ENCODE measurements at regions not wholly inside any gene's neighbourhood (a gene's known extent, or its start where the extent isn't known, plus 50 kb on each side); places are given as distances from the start of the nearest gene placed in this dataset.

DNA sequence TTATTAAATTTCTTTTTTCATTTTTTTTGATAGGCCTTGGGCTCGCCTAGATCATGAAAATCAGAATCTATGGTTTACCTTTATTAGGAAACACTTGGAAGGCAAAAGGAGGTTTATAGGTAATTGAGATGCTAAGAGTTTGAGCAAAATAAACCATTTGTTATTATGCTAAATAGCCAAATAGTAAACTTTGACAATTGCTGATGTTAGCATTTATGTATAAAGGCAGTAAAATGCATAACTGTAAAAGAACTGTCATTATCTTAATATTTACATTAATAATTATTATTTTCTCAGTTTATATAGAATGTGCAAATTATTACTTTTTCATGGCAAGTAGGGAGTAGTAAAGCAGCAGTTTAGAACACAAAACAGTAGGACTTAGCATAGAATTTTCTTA is 1737.8 kb upstream of the PRR20A start (continued):
- TF ChIP-seq, protein P1, sequence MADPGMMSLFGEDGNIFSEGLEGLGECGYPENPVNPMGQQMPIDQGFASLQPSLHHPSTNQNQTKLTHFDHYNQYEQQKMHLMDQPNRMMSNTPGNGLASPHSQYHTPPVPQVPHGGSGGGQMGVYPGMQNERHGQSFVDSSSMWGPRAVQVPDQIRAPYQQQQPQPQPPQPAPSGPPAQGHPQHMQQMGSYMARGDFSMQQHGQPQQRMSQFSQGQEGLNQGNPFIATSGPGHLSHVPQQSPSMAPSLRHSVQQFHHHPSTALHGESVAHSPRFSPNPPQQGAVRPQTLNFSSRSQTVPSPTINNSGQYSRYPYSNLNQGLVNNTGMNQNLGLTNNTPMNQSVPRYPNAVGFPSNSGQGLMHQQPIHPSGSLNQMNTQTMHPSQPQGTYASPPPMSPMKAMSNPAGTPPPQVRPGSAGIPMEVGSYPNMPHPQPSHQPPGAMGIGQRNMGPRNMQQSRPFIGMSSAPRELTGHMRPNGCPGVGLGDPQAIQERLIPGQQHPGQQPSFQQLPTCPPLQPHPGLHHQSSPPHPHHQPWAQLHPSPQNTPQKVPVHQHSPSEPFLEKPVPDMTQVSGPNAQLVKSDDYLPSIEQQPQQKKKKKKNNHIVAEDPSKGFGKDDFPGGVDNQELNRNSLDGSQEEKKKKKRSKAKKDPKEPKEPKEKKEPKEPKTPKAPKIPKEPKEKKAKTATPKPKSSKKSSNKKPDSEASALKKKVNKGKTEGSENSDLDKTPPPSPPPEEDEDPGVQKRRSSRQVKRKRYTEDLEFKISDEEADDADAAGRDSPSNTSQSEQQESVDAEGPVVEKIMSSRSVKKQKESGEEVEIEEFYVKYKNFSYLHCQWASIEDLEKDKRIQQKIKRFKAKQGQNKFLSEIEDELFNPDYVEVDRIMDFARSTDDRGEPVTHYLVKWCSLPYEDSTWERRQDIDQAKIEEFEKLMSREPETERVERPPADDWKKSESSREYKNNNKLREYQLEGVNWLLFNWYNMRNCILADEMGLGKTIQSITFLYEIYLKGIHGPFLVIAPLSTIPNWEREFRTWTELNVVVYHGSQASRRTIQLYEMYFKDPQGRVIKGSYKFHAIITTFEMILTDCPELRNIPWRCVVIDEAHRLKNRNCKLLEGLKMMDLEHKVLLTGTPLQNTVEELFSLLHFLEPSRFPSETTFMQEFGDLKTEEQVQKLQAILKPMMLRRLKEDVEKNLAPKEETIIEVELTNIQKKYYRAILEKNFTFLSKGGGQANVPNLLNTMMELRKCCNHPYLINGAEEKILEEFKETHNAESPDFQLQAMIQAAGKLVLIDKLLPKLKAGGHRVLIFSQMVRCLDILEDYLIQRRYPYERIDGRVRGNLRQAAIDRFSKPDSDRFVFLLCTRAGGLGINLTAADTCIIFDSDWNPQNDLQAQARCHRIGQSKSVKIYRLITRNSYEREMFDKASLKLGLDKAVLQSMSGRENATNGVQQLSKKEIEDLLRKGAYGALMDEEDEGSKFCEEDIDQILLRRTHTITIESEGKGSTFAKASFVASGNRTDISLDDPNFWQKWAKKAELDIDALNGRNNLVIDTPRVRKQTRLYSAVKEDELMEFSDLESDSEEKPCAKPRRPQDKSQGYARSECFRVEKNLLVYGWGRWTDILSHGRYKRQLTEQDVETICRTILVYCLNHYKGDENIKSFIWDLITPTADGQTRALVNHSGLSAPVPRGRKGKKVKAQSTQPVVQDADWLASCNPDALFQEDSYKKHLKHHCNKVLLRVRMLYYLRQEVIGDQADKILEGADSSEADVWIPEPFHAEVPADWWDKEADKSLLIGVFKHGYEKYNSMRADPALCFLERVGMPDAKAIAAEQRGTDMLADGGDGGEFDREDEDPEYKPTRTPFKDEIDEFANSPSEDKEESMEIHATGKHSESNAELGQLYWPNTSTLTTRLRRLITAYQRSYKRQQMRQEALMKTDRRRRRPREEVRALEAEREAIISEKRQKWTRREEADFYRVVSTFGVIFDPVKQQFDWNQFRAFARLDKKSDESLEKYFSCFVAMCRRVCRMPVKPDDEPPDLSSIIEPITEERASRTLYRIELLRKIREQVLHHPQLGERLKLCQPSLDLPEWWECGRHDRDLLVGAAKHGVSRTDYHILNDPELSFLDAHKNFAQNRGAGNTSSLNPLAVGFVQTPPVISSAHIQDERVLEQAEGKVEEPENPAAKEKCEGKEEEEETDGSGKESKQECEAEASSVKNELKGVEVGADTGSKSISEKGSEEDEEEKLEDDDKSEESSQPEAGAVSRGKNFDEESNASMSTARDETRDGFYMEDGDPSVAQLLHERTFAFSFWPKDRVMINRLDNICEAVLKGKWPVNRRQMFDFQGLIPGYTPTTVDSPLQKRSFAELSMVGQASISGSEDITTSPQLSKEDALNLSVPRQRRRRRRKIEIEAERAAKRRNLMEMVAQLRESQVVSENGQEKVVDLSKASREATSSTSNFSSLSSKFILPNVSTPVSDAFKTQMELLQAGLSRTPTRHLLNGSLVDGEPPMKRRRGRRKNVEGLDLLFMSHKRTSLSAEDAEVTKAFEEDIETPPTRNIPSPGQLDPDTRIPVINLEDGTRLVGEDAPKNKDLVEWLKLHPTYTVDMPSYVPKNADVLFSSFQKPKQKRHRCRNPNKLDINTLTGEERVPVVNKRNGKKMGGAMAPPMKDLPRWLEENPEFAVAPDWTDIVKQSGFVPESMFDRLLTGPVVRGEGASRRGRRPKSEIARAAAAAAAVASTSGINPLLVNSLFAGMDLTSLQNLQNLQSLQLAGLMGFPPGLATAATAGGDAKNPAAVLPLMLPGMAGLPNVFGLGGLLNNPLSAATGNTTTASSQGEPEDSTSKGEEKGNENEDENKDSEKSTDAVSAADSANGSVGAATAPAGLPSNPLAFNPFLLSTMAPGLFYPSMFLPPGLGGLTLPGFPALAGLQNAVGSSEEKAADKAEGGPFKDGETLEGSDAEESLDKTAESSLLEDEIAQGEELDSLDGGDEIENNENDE (IDR thresholded peaks at IDR 0.05; ENCODE audit: insufficient replicate concordance, low read length): no peak
- TF ChIP-seq BRCA1 (IDR thresholded peaks at IDR 0.05; ENCODE audit: low read depth, low read length) (no peak), CTBP2 (IDR thresholded peaks at IDR 0.05; ENCODE audit: borderline replicate concordance, insufficient read depth, insufficient read length, low read length) (no peak), SP4 (IDR thresholded peaks at IDR 0.05; ENCODE audit: low read length) (no peak), SP2 (IDR thresholded peaks at IDR 0.05; ENCODE audit: low read length) (no peak), HDAC2 (IDR thresholded peaks at IDR 0.05; ENCODE audit: borderline replicate concordance in 1 of 2, low read depth in 2 of 2, low read length in 2 of 2) (no peak), FOSL1 (IDR thresholded peaks at IDR 0.05; ENCODE audit: insufficient read depth, low read depth, low read length) (no peak), GTF2F1 (IDR thresholded peaks at IDR 0.05; ENCODE audit: borderline replicate concordance, low read depth, low read length) (no peak), RXRA (IDR thresholded peaks at IDR 0.05; ENCODE audit: insufficient read depth, low read depth, low read length) (no peak), RNF2 (IDR thresholded peaks at IDR 0.05; ENCODE audit: borderline replicate concordance, low read depth, low read length, missing control alignments, poor library complexity, severe bottlenecking) (no peak), SUZ12 (IDR thresholded peaks at IDR 0.05; ENCODE audit: low read length) (no peak), TAF7 (optimal IDR thresholded peaks at IDR 0.05; ENCODE audit: borderline replicate concordance, low read depth, low read length) (no peak)

All from H1 (cell line).